ENCODE measurements at regions not wholly inside any gene's neighbourhood (a gene's known extent, or its start where the extent isn't known, plus 50 kb on each side); places are given as distances from the start of the nearest gene placed in this dataset.

- no peak for DNase-seq (ENCODE audit: low read depth in 3 of 3)
These were observed 184.6 kb upstream of the DMAC1 start for GRCh38 chr9:7984203-7984602.

- no peak for DNase-seq (ENCODE audit: low read depth in 3 of 3)
These were observed 183.9 kb upstream of the DMAC1 start for GRCh38 chr9:7983490-7983889.

DNA sequence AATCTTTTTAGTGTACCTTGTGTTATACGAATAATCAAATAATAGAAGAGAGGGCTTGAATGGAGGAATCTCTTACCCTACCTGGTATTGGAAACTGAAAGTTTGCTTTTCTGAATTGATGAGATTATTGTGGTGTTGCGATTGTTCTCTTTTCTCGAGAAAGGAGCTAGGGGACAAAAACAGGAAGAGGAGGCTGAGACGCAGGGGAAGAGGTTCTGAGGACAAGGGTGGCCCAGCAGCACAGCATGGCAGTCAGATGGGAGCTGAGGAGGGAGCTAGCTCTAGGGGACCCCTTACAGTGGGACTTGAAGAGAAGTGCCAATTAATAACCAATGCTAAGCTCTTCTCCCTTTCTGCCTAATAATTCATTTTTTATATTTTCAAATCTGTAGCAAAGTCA, 183.3 kb upstream of the DMAC1 start:
- no peak for DNase-seq (ENCODE audit: low read depth in 3 of 3)

GRCh38 chr9:7980691-7981289, 181.2 kb upstream of the DMAC1 start:
- no peak for DNase-seq (ENCODE audit: low read depth in 3 of 3)

- no peak for DNase-seq (ENCODE audit: low read depth in 3 of 3)
These were observed 180.5 kb upstream of the DMAC1 start for GRCh38 chr9:7980041-7980440.

DNA sequence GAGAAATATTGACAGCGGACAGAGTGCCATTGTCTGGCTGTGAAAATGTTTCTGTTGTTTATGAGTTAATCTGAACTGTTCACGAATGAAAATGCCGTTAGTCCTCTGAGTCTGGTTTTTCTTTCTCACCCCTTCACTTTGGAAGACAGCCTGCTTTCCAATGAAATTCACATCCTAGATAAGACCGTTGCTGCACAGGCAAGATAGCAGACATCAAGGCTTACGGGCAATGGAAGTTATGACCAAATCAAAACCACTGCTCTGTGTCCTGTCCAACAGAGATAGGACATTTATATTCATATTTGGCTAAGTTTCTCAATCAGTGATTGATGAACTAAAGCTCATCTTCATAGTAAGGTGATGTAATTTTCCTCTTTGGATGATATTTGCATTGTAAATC, 180.0 kb upstream of the DMAC1 start:
- no peak for DNase-seq (ENCODE audit: low read depth in 3 of 3)

DNA sequence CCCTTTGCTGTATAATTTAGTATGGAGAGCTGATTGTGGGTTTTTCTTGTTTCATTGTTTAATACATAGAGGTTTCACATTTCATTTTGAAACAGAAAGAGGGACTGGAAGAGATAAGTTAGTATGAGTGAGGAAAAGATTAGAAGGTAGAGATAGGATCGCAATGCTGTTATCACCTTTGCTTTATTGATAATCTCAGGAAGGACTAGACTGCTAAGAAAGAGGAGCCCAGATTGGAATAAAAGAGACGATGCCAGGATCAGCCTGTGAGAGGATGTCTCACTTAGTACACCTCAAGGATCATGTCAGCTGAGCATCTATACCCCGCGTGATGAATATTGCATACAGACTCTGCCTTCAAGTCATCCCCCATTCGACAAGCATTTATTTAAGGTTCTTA, 178.0 kb upstream of the DMAC1 start:
- DNase-seq (ENCODE audit: low read depth in 3 of 3): no peak

DNA sequence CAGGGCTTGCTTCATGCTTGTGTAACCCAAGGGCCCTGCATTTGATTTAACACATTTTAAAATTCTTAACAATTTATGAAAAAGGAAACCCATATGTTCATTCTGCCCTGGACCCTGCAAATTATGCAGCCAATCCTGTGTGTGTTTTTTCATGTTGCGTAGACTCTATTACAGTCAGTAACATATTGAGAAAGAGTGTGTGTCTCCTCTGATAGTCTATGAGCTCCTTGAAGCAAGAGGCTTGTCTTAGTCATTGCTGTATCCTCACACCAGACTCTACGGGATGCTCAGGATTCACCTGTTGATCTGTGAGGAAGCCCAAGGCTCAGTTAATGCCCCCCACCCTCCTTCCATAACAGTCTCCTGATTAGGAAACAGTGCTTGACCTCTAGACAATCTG, 177.3 kb upstream of the DMAC1 start:
- no peak for DNase-seq (ENCODE audit: low read depth in 3 of 3)

GRCh38 chr9:7976167-7976755, 176.7 kb upstream of the DMAC1 start:
- peak; percentile 11 to 45 (median 43) for DNase-seq (ENCODE audit: low read depth in 3 of 3)

DNA sequence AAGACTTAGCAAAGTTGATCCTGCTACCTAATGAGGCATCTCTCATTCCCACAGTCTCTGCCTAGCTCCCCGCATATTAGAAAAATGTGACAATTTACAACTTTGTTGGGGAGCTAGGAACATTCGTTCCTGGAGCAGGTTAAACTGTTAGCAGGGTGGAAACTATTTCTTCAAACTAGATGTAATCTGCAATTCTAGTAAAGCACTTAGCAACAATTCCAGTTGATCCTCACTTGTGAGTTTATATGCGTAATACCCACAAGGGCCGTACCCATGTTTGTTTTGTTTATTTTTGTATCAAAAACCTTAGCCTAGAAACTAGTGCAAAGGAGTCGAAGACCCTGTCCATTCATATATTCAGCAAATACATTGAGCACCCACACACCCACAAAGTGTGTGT, 175.8 kb upstream of the DMAC1 start:
- no peak for DNase-seq (ENCODE audit: low read depth in 3 of 3)

DNA sequence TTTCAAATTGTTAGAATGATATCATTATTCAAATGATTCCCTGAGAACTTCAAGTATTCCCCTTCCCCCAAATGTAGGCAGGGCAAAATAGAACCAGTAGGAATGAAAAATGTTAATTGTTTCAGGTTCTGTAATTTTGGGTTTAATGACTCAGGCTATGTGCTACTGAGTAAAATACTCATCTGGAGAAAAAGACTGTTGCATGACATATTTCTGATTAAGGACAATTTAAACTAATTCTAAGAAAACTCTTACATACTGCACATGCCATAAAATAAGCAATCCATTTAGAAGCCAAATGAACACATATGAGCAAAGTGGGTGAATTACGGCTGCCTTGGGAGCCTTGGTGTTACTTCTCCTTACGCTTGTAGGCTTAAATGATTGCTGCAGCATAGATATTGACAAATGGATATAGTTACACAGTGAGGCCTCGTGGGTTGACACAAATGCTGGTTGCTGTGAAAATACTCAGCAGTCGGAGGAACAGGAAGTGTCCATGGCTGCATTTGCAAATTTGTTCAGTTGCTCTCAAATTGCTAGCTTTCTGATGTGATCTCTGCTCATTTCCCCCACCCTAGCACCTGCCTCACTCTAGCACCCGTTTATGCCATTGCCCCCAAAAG, 174.9 kb upstream of the DMAC1 start:
- DNase-seq (ENCODE audit: low read depth in 3 of 3): no peak

DNA sequence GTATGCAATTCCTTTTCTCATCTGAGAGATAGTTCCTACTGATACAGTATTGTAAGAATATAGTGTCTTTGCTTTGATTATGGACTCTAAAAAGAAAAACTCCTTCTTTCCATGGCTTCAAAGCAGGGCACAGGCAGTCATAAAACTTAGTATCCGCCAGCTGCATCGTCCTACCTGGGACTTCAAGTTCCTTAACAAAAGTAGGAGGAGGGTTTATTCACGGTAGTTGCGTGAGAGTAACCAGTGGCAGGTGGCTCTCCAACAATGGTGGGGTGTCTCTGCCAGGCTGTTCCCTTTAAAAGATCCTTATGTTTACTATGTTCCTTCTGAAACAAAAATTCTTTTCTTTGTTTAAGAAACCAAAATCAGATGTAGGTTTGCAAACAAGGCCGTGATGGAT, 173.5 kb upstream of the DMAC1 start:
- no peak for DNase-seq (ENCODE audit: low read depth in 3 of 3)

DNA sequence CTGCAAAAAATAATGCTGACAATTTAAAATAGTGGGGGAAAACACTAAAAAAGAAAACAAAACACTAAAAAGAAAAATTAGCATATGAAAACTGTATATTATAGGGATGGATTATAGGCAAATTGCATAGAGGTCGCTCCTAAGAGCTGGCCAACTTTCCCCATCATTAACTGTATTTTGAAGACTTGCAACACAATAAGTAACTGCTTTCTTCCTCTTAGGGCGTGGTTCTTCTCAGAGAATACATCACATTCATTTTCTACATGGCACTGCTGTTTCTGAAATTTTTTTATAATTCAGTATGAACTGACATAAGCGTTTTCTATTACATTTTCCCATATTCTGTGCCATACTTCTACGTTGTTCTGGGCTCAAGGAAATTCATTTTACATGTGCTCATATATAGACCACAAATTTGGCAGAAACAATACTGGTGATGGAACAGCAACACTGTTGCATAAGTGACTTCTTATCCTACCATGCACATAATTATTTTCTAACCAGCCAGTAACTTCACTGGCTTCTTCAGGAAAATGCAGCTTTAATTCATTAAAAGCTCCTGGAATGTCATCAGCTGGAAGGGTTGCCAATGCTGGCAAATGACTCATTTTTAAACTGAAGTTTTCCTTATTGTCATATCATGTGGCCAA, 171.2 kb upstream of the DMAC1 start:
- DNase-seq (ENCODE audit: low read depth in 3 of 3): no peak

- DNase-seq (ENCODE audit: low read depth in 3 of 3): no peak
These were observed 169.1 kb upstream of the DMAC1 start for GRCh38 chr9:7968687-7969086.

DNA sequence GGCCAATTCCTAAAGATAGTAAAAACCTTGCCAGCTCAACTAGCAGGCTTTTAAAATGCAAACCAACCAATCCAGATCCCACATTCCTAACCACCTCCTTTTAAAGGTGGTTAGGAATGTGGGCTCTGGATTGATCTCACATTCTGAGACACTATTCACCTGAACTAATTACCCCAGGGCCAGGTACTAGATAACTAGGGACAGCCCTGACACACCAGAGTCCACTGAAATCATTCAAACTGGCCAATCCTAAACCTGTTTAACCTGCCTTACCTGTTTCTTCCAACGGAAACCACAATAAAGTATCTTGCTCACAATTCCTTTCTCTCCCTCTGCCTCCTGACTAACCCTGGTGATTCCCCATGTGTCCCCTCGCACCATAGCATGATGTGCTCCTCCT, 168.3 kb upstream of the DMAC1 start:
- DNase-seq (ENCODE audit: low read depth in 3 of 3): no peak

DNA sequence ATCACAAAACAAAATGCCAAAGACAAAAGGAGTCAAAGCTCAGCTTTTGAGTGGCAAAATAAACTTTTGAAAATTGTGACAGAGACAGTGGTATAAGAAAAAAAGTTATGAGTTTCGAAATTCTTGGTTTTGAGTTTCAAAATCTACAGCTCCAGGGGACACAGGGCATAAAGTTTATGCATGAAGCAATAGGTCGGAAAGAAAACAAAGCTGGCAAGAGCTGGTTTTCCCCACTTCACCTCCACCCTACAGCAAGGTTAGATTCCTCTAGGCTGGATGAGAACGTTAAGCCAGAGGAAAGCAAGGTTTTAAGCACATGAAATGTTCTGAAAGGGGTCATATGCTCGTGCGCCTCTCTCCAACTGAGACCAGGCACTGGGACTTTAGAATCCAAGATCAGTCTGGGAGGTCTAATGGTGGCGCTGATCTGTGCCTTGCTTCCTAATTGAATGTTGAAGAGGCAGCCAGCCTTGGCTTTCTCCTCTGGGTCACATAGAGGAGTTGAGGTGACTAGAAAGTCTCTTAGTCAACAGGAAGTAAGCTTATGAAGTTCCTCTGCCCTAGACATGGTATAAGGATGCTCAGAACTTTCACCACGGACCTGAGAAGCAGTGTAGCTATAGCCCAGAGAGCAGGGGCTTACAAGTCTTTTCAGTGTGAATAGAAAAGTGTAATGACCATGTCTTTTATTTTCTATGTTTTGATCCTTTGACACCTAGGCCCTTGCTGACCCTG, 167.7 kb upstream of the DMAC1 start:
- no peak for DNase-seq (ENCODE audit: low read depth in 3 of 3)

GRCh38 chr9:7965063-7965462, 165.5 kb upstream of the DMAC1 start:
- no peak for DNase-seq (ENCODE audit: low read depth in 3 of 3)

DNA sequence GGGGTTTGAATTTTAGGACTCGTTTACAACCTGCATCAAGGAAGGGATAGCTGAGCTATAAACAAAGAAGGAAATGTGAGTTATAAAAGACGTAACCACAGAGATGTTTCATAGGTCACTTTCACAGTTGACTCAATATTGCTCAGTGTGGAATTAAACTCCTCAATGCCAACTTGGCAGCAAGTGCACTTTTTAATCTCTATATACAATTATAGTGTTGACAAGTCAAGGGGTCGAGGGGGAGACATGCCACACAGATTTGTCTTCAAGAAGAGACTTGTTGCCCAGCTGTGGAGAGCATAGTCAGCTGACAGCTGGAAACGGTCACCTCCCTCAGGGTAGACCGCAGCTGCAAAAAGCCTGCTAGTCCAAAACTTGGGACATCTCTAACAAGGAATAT, 163.4 kb upstream of the DMAC1 start:
- DNase-seq (ENCODE audit: low read depth in 3 of 3): no peak

- DNase-seq (ENCODE audit: low read depth in 3 of 3): no peak
These were observed 161.5 kb upstream of the DMAC1 start for GRCh38 chr9:7961076-7961475.

DNA sequence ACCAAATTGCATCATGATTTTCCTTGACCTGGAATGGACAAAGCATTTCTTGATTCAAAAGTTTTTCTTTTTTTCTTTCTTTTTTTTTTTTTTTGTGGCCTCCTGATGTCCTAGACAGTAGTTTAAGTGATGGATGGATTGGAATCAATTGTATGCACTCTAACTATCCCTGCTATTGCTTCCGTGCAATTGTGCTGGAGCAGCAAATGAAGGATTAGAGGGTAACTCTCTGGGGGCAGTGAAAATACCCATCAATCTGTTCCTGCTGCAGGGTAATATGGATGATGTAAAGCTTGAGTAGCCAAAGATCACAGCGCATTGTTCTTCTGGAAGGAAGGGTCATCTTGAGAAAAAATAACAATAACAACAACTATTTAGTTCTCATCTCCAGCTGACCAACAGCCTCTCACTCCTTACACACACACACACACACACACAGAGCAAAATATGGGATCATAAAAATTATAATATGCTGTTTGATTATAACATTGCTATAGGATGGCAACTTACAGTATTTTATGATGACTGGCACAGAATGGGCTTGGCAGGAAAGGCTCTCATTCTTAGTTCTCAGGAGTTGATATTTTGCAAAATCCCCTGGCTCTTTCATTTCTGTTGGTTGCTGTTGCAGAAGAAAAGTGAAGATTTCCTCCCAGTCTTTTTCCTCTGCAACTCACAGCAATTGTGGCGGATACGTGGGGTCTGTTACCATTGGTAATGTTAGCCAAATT, 160.9 kb upstream of the DMAC1 start:
- DNase-seq (ENCODE audit: low read depth in 3 of 3): no peak

DNA sequence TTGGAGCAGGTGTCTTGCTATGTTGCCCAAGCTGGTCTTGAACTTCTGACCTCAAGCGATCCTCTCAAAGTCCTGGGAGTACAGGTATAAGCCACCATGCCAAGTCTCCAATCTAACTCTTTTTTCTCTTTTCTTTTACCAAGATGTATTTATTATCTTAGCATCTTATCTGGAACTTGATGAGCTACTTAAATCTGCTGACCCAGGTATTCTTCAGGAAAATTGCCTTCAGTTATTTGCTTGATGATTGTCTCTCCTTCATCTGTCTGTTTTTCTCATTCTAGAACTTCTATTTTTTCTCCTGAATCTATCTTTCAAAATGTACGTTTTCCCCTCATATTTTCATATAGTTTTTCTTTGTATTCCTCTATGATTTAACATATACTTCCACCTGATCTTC, 158.2 kb upstream of the DMAC1 start:
- no peak for DNase-seq (ENCODE audit: low read depth in 3 of 3)

DNA sequence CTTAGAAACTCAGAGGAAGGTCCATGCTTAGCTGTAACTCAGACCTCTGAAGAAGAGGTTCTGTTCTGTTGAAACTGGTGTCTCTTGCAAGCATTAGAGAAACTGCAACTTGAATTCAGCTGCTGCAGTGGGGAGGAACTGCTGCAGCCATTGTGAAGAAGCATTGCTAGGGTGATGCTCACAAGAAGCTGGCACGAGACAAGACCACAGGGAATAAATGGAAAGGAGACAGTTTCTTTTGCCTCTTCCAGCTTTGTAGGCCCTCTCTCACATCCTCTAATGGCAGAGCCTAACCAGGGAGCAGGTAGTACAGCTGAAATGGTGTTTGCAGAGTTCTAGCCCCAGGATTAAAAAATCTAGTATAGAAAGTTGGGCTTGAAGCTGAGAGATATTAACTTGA, 148.0 kb upstream of the DMAC1 start:
- DNase-seq (ENCODE audit: low read depth in 3 of 3): no peak
